Body of pancreas (tissue), 4 donors: ENCODE measurements at regions not wholly inside any gene's neighbourhood (a gene's known extent, or its start where the extent isn't known, plus 50 kb on each side); places are given as distances from the start of the nearest gene placed in this dataset.

Source experiments
- ATAC-seq: fragments of 150-250 bp; one replicate; pipeline ENCODE4 v1.9.1; 2016
- DNase-seq, 4 donors: peaks; one replicate each; pipeline ENCODE4 v3.0.0-alpha.2; 2019
- H3K27ac ChIP-seq, 4 donors: fragments of 200-600 bp; sonication (generic); 1 replicate in 3 of 4; 2 replicates in 1 of 4; pipeline versions ENCODE4 v1.5.1 to v1.6.1; 2016 to 2019; ENCODE audit warnings: mild to moderate bottlenecking in 1 of 4, mixed read lengths in 1 of 4, moderate library complexity in 1 of 4
- H3K27me3 ChIP-seq, 2 donors: fragments of 200-600 bp; sonication (generic); one replicate each; pipeline ENCODE4 v1.6.0; 2016; ENCODE audit warnings: mild to moderate bottlenecking in 1 of 2
- H3K36me3 ChIP-seq, 2 donors: fragments of 200-600 bp; sonication (generic); replicated peaks in 1 of 2; 2 replicates each; pipeline ENCODE4 v1.5.1; 2016; ENCODE audit warnings: low read depth in 2 of 2; ENCODE audit not compliant: insufficient read depth in 1 of 2
- H3K4me1 ChIP-seq: fragments of 200-600 bp; sonication (generic); one replicate; pipeline ENCODE4 v1.6.0; 2016
- H3K4me3 ChIP-seq, 2 donors: fragments of 200-600 bp; sonication (generic); 1 replicate in 1 of 2; 2 replicates in 1 of 2; pipeline ENCODE4 v1.5.1; 2016 to 2019
- H3K9me3 ChIP-seq, 3 donors: fragments of 200-600 bp; sonication (generic); 1 replicate in 2 of 3; 2 replicates in 1 of 3; pipeline ENCODE4 v1.5.1; 2016
- POLR2A ChIP-seq, 3 donors: fragments of 450-650 bp; IDR thresholded peaks; one replicate each; pipeline ENCODE4 v1.6.1; 2016; ENCODE audit warnings: antibody characterized with exemption in 3 of 3, mild to moderate bottlenecking in 2 of 3
- whole genome bisulfite sequencing, 2 donors: methylation state at CpG; one replicate each; pipeline ENCODE4 v1.1.5; 2017; 5-methylcytosine and 5-hydroxymethylcytosine counted together
- intact Hi-C: fragments of 100-400 bp; cut with DNase I; formaldehyde crosslinking; loops from one replicate; pipeline ENCODE4 v1.15.1; 2023
- TF ChIP-seq, protein P1 (sequence below), 7 experiments: fragments of 450-650 bp in 4 of 7; fragments of 200-600 bp in 3 of 7; sonication (generic) in 3 of 7; IDR thresholded peaks; one replicate each; pipeline ENCODE4 v1.5.1; 2016 to 2019; ENCODE audit warnings: antibody characterized with exemption in 7 of 7

- Histone ChIP-seq H3K36me3 (no peaks in the 10 kb centered on the region), H3K4me1 (peaks cover 74% of the 10 kb centered on the region), H3K27ac (peak overlapping the region; percentile 60 to 81 (median 66)), H3K4me3 (no peak overlapping the region), H3K27me3 (no peaks in the 10 kb centered on the region), H3K9me3 (no peaks in the 10 kb centered on the region)
- intact Hi-C loops: no loop called here
- whole genome bisulfite sequencing, 2 donors: 7 to 14% methylated on average over 5 of the region's 5 CpGs
- no peak for ATAC-seq
- DNase-seq: no peak
- no peak for TF ChIP-seq POLR2A (IDR thresholded peaks at IDR 0.05)
- TF ChIP-seq, protein P1, sequence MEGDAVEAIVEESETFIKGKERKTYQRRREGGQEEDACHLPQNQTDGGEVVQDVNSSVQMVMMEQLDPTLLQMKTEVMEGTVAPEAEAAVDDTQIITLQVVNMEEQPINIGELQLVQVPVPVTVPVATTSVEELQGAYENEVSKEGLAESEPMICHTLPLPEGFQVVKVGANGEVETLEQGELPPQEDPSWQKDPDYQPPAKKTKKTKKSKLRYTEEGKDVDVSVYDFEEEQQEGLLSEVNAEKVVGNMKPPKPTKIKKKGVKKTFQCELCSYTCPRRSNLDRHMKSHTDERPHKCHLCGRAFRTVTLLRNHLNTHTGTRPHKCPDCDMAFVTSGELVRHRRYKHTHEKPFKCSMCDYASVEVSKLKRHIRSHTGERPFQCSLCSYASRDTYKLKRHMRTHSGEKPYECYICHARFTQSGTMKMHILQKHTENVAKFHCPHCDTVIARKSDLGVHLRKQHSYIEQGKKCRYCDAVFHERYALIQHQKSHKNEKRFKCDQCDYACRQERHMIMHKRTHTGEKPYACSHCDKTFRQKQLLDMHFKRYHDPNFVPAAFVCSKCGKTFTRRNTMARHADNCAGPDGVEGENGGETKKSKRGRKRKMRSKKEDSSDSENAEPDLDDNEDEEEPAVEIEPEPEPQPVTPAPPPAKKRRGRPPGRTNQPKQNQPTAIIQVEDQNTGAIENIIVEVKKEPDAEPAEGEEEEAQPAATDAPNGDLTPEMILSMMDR (IDR thresholded peaks at IDR 0.05): no peak
Observed at GRCh38 chr5:96340357-96340756, 92.7 kb downstream of the PCSK1 start.

DNA sequence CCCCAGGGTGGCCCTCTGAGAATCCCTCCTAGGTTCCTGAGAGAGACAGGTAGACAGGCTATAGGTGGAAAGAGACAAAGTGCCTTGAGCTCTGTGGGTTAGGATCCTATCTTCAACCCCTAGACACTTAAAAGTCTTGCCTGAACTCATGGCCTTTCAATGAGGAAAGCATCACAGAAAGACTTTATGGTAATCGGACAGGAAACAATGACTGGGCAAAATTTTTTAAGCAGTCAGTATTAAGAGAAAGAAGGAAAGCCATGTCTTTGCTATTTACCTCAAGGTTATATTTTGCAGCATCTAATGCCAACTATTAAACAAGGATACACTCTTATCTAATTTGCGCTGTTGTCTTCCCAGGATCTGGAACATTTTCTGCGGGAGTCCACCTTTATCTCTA is 93.2 kb downstream of the PCSK1 start:
- no peaks in the 10 kb centered on the region for H3K36me3 ChIP-seq
- peak overlapping the region; percentile 60 to 81 (median 66) for H3K27ac ChIP-seq
- no peak overlapping the region for H3K4me3 ChIP-seq
- TF ChIP-seq, protein P1 (IDR thresholded peaks at IDR 0.05): no peak
- no peak for TF ChIP-seq POLR2A (IDR thresholded peaks at IDR 0.05)
- H3K9me3 ChIP-seq: no peaks in the 10 kb centered on the region
- intact Hi-C loops: loop anchor here (10.0 kb wide), 1 partner anchor 485 kb away; no protein-coding TSS in a partner anchor
- ATAC-seq (peak; percentile 23), DNase-seq (no peak)
- no peaks in the 10 kb centered on the region for H3K27me3 ChIP-seq
- 41 to 43% methylated on average over 3 of the region's 3 CpGs for WGBS, 2 donors
- peaks cover 69% of the 10 kb centered on the region for H3K4me1 ChIP-seq

DNA sequence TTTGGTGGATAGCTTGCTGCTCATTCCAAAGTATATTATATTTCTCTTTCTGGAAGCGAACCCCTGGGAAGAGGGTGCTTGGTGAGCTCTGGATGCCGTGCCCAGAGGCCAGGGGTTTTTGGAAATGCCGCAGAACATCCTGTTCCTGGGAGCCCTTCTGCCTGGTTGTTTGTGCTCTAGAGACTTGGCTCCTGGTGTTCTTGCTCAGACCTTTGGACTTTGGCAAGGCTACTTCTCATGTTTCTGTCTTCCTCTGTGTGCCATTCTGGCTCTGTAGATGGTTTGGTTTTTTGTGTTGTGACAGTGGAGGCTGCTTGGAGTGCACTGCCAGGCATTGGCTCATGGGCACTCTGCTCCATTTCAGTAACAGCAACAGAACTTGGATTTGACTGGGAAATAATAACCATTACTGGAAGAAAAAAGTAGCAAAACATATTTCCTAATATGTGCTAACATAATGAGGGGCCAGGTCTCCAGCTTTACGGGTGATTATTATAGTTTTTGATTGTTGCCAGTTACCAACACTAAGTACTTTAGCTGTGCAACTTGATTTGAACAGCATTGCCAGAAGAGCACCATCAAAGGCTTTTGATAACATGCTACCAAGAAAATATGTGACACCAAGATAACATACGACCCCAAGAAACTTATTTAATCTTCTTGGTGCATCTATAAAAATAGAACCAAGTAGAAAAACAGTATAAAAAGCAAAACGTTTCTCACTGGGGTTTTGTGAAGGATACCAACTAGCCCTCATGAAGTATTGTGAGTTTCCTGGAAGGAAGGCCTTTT is 94.2 kb downstream of the PCSK1 start:
- Histone ChIP-seq H3K36me3 (no peaks in the 10 kb centered on the region), H3K4me1 (peaks cover 61% of the 10 kb centered on the region), H3K27ac (peak overlapping the region; percentile 60 to 81 (median 66)), H3K4me3 (no peak overlapping the region), H3K9me3 (no peaks in the 10 kb centered on the region), H3K27me3 (no peaks in the 10 kb centered on the region)
- WGBS, 2 donors: 23 to 26% methylated on average over 6 of the region's 6 CpGs
- TF ChIP-seq, protein P1 (IDR thresholded peaks at IDR 0.05): no peak
- peak in 1 of 3 donors; percentile 43 for TF ChIP-seq POLR2A (IDR thresholded peaks at IDR 0.05)
- intact Hi-C loops: loop anchor here (10.0 kb wide), 1 partner anchor 484 kb away; no protein-coding TSS in a partner anchor
- ATAC-seq (peak; percentile 85), DNase-seq (peak; percentile 70 to 89 (median 79))

DNA sequence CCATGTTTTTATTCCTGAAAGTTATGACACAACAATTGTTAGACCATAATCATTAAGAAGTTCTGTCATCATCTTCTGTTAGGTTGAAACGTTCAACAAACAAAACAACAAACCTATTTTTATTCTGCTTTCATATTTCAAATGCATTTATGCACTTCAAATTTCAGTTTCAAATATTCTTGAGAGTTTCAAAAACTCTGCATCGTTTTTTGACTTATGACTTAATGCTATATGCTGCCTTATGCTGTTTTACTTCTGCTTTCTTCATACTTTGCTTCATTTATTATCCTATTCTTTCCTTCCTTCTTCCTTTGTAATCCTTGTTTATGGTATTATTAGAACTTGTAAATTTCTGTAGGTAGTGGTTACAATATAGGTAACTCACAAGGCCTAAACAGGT is 95.0 kb downstream of the PCSK1 start:
- no peak overlapping the region for H3K4me3 ChIP-seq
- peak overlapping the region; percentile 60 to 81 (median 66) for H3K27ac ChIP-seq
- no peaks in the 10 kb centered on the region for H3K27me3 ChIP-seq
- no peaks in the 10 kb centered on the region for H3K36me3 ChIP-seq
- intact Hi-C loops: loop anchor here (10.0 kb wide), 1 partner anchor 483 kb away; no protein-coding TSS in a partner anchor
- whole genome bisulfite sequencing, 2 donors: 23 to 37% methylated on average over 2 of the region's 2 CpGs
- no peaks in the 10 kb centered on the region for H3K9me3 ChIP-seq
- ATAC-seq (no peak), DNase-seq (no peak)
- no peak for TF ChIP-seq POLR2A (IDR thresholded peaks at IDR 0.05)
- TF ChIP-seq, protein P1 (IDR thresholded peaks at IDR 0.05): no peak
- peaks cover 59% of the 10 kb centered on the region for H3K4me1 ChIP-seq
